HL-60 (cell line): ENCODE measurements at regions not wholly inside any gene's neighbourhood (a gene's known extent, or its start where the extent isn't known, plus 50 kb on each side); places are given as distances from the start of the nearest gene placed in this dataset.
A peak's percentile ranks its signal among the peaks of the same experiment; 100 is the strongest.
"Not testable (repeated sequence)": the region's sequence is repeated elsewhere in the genome, so short reads cannot be mapped to it uniquely, and the experiment has no call there.

Experiments used
- DNase-seq, 2 experiments: peaks; one replicate each; pipeline ENCODE4 v3.0.0-alpha.2; 2010 to 2020; ENCODE audit warnings: low read depth in 1 of 2, low spot score in 1 of 2
- H3K27ac ChIP-seq: fragments of 250-450 bp; sonication (Bioruptor Pico); replicated peaks from 2 replicates; pipeline ENCODE4 v1.5.1; 2020; ENCODE audit warnings: mild to moderate bottlenecking, moderate library complexity
- H3K27me3 ChIP-seq: fragments of 250-450 bp; sonication (Bioruptor Pico); 2 replicates; pipeline ENCODE4 v1.5.1; 2021; ENCODE audit warnings: mild to moderate bottlenecking, moderate library complexity; ENCODE audit not compliant: insufficient read depth, poor library complexity, severe bottlenecking
- H3K4me3 ChIP-seq: replicated peaks from 2 replicates; pipeline ENCODE4 v1.5.1; 2011; ENCODE audit warnings: mild to moderate bottlenecking, control low read depth, low read length; ENCODE audit not compliant: insufficient read depth
- GABPA ChIP-seq: IDR thresholded peaks from 2 replicates; pipeline ENCODE4 v1.6.1; 2012; ENCODE audit warnings: low read depth
- POLR2AphosphoS5 ChIP-seq: IDR thresholded peaks from 2 replicates; pipeline ENCODE4 v1.6.1; 2012; ENCODE audit warnings: low read depth
- SPI1 ChIP-seq: IDR thresholded peaks from 2 replicates; pipeline ENCODE4 v1.6.1; 2012; ENCODE audit warnings: low read depth, mild to moderate bottlenecking, borderline replicate concordance
- TF ChIP-seq, protein P1 (sequence below): IDR thresholded peaks from one replicate; pipeline ENCODE4 v1.5.1; 2011; ENCODE audit warnings: low read length, control low read depth, inconsistent platforms; ENCODE audit not compliant: insufficient read depth
- TF ChIP-seq, protein P2 (sequence below): IDR thresholded peaks from 2 replicates; pipeline ENCODE4 v1.6.1; 2012; ENCODE audit warnings: low read depth; ENCODE audit not compliant: insufficient replicate concordance

DNA sequence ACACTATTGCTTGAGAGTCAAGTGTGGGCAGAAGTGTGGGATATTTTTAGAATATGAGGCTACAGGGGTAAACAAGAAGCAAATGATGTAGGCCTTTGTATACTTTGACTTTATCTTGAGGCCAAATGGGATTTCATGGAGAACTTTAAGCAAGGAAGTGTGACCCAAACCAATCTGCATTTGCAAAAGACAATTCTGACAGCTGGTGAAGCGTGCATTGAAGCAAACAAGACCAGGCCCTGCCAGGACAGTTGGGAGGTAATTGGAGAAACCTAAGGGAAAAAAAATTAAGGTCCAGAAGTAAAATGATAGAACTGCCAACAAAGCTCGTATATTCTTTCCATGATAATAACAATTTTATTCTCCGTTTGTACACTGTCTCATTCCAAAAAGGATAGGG lies 168.3 kb downstream of the TM2D1 start:
- H3K4me3 ChIP-seq: no peak overlapping the region
- H3K27ac ChIP-seq: no peak overlapping the region
- DNase-seq: no peak
- TF ChIP-seq, protein P1, sequence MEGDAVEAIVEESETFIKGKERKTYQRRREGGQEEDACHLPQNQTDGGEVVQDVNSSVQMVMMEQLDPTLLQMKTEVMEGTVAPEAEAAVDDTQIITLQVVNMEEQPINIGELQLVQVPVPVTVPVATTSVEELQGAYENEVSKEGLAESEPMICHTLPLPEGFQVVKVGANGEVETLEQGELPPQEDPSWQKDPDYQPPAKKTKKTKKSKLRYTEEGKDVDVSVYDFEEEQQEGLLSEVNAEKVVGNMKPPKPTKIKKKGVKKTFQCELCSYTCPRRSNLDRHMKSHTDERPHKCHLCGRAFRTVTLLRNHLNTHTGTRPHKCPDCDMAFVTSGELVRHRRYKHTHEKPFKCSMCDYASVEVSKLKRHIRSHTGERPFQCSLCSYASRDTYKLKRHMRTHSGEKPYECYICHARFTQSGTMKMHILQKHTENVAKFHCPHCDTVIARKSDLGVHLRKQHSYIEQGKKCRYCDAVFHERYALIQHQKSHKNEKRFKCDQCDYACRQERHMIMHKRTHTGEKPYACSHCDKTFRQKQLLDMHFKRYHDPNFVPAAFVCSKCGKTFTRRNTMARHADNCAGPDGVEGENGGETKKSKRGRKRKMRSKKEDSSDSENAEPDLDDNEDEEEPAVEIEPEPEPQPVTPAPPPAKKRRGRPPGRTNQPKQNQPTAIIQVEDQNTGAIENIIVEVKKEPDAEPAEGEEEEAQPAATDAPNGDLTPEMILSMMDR: no peak
- TF ChIP-seq, protein P2, sequence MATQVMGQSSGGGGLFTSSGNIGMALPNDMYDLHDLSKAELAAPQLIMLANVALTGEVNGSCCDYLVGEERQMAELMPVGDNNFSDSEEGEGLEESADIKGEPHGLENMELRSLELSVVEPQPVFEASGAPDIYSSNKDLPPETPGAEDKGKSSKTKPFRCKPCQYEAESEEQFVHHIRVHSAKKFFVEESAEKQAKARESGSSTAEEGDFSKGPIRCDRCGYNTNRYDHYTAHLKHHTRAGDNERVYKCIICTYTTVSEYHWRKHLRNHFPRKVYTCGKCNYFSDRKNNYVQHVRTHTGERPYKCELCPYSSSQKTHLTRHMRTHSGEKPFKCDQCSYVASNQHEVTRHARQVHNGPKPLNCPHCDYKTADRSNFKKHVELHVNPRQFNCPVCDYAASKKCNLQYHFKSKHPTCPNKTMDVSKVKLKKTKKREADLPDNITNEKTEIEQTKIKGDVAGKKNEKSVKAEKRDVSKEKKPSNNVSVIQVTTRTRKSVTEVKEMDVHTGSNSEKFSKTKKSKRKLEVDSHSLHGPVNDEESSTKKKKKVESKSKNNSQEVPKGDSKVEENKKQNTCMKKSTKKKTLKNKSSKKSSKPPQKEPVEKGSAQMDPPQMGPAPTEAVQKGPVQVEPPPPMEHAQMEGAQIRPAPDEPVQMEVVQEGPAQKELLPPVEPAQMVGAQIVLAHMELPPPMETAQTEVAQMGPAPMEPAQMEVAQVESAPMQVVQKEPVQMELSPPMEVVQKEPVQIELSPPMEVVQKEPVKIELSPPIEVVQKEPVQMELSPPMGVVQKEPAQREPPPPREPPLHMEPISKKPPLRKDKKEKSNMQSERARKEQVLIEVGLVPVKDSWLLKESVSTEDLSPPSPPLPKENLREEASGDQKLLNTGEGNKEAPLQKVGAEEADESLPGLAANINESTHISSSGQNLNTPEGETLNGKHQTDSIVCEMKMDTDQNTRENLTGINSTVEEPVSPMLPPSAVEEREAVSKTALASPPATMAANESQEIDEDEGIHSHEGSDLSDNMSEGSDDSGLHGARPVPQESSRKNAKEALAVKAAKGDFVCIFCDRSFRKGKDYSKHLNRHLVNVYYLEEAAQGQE: no peak
- TF ChIP-seq POLR2AphosphoS5 (no peak), GABPA (no peak), SPI1 (no peak)
- no peaks in the 10 kb centered on the region for H3K27me3 ChIP-seq

DNA sequence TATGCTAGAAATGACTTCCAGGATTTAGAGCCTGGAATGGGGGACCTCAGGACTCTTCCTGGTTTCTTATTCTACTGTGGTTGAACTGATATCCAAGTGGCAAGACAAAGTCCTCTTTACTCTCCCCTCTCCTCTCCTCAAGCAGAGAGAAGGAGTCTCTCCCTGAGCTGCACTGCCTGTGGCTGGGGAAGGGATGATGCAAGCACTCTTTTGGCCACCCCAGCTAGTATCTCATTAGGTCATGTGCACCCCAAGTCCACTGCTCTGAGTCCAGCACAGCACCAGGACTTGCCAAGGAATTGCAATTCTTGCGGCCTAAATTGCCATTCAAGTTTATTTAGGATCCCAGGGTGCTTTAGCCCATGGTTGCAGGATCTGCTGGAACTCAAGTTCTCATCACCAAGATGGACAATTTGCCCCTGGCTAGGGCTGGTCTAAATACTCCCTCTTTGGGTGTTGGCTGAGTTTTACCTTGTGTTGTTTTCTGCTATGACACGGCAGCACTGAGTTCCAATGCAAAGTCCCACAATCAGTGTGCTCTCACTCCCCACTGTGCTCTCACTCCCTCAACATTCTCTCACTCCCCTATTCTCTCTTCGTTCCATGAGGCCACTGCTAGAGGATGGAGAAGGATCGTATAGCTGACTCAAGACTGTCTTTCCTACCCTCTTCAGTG lies 172.2 kb downstream of the TM2D1 start:
- Histone ChIP-seq H3K4me3 (no peak overlapping the region), H3K27me3 (no peaks in the 10 kb centered on the region), H3K27ac (no peak overlapping the region)
- DNase-seq: no peak
- TF ChIP-seq SPI1: no peak
- TF ChIP-seq POLR2AphosphoS5: no peak
- TF ChIP-seq, protein P2: no peak
- TF ChIP-seq, protein P1: no peak
- no peak for TF ChIP-seq GABPA

DNA sequence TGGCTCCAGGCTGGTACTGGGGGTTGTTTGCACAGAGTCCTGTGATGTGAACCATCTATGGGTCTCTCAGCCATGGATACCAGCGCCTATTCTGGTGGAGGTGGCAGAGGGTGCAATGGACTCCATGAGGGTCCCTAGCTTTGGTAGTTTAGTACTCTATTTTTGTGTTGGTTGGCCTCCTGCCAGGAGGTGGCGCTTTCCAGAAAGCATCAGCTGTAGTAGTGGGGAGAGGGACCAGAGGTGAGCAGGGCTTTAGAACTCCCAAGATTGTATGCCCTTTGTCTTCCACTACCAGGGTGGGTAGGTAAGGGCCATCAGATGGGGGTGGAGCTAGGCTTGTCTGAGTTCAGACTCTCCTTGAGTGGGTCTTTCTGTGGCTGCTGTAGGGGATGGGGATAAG lies 177.6 kb downstream of the TM2D1 start:
- H3K4me3 ChIP-seq, H3K27ac ChIP-seq, H3K27me3 ChIP-seq: not testable (repeated sequence)
- DNase-seq: peak in 1 of 2 experiments; percentile 15

DNA sequence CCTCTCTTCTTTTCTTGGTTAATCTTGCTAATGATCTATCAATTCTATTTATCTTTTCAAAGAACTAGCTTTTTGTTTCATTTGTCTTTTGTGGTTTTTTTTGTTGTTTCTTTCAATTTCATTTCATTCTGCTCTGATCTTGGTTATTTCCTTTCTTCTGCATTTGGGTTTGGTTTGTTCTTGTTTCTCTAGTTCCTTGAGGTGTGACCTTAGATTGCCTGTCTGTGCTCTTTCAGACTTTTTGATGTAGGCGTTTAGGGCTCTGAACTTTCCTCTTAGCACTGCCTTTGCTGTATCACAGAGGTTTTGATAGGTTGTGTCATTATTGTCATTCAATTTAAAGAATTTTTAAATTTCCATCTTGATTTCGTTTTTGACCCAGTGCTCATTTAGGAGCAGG lies 180.1 kb downstream of the TM2D1 start:
- H3K27me3 ChIP-seq, H3K4me3 ChIP-seq, DNase-seq: not testable (repeated sequence)

DNA sequence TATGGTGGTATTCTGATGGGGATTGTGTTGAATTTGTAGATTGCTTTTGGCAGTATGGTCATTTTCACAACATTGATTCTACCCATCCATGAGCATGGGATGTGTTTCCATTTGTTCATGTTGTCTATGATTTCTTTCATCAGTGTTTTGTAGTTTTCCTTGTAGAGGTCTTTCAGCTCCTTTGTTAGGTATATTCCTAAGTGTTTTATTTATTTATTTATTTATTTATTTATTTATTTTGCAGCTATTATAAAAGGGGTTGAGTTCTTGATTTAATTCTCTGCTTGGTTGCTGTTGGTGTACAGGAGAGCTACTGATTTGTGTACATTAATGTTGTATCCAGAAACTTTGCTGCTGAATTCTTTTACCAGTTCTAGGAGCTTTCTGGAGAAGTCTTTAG lies 181.4 kb downstream of the TM2D1 start:
- not testable (repeated sequence) for H3K27me3 ChIP-seq, H3K27ac ChIP-seq, H3K4me3 ChIP-seq, DNase-seq

More for the DNA sequence above, 180.1 kb downstream of the TM2D1 start:
- H3K27ac ChIP-seq: not testable (repeated sequence)
